GM12865 (cell line): ENCODE measurements at regions not wholly inside any gene's neighbourhood (a gene's known extent, or its start where the extent isn't known, plus 50 kb on each side); places are given as distances from the start of the nearest gene placed in this dataset.

Experiments
- DNase-seq: peaks from one replicate; pipeline ENCODE4 v3.0.0; 2010; ENCODE audit warnings: low read depth
- H3K4me3 ChIP-seq: 2 replicates; pipeline ENCODE4 v1.5.1; 2011; ENCODE audit warnings: mild to moderate bottlenecking, low read depth, low read length, control low read depth
- TF ChIP-seq, protein P1 (sequence below): IDR thresholded peaks from 2 replicates; pipeline ENCODE4 v1.5.1; 2011; ENCODE audit warnings: low read length, control low read depth, low read depth, inconsistent platforms; ENCODE audit not compliant: insufficient read depth; ENCODE audit errors: missing control alignments

DNA sequence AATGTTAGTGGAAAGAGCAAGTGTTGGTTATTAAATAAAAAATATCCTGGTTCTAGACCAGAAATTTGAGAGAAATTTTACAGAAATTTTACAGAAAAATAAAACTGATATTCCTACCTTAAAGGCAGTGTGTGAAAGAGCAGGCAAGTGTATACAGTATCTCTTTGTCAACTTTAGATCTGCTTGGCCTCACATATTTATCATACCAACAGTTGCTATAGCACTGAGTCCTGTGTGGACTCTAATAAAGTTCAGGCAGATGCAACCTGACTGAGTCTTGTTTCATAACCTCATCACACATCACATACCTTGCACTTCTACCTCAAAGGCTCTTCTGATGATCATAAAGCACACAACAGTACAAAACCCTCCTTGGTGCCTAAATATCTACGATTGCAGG is 552.4 kb upstream of the PCDH15 start:
- no peak for DNase-seq
- TF ChIP-seq, protein P1, sequence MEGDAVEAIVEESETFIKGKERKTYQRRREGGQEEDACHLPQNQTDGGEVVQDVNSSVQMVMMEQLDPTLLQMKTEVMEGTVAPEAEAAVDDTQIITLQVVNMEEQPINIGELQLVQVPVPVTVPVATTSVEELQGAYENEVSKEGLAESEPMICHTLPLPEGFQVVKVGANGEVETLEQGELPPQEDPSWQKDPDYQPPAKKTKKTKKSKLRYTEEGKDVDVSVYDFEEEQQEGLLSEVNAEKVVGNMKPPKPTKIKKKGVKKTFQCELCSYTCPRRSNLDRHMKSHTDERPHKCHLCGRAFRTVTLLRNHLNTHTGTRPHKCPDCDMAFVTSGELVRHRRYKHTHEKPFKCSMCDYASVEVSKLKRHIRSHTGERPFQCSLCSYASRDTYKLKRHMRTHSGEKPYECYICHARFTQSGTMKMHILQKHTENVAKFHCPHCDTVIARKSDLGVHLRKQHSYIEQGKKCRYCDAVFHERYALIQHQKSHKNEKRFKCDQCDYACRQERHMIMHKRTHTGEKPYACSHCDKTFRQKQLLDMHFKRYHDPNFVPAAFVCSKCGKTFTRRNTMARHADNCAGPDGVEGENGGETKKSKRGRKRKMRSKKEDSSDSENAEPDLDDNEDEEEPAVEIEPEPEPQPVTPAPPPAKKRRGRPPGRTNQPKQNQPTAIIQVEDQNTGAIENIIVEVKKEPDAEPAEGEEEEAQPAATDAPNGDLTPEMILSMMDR = no peak
- no peak overlapping the region for H3K4me3 ChIP-seq

GRCh38 chr10:55351431-55351830 is 550.4 kb upstream of the PCDH15 start:
- TF ChIP-seq, protein P1 = no peak
- DNase-seq = no peak
- H3K4me3 ChIP-seq = no peak overlapping the region

GRCh38 chr10:55348534-55348933 is 547.5 kb upstream of the PCDH15 start:
- TF ChIP-seq, protein P1 = no peak
- no peak for DNase-seq
- no peak overlapping the region for H3K4me3 ChIP-seq

- H3K4me3 ChIP-seq = no peak overlapping the region
- no peak for DNase-seq
- TF ChIP-seq, protein P1 = no peak
Measured at GRCh38 chr10:55330486-55330885, 529.5 kb upstream of the PCDH15 start.

GRCh38 chr10:55329796-55330195 is 528.8 kb upstream of the PCDH15 start:
- TF ChIP-seq, protein P1 = no peak
- H3K4me3 ChIP-seq = no peak overlapping the region
- no peak for DNase-seq

DNA sequence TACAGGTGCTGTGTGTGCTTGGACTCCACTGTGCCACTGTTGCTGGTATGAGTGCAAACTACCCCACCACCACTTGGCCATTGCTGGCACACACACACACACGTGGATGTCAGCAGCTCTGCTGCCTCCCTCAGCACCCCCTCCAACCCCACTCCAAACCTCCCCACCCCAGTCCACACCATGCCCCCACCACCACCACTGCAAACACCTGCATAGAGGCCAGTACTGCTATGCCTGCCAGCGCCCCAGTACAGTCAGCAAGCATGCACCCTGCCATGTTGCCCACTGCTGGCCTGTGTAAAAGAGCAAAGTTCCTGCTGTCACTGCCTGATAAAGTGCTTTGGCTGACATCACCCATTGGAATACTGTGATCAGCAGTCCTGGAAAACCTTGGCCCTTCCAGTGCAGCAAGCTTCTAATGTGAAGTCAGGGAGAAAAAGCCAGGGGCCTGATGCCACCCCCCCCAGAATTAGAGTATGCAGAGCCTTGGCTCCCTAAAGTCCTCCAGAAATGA is 519.2 kb upstream of the PCDH15 start:
- no peak overlapping the region for H3K4me3 ChIP-seq
- TF ChIP-seq, protein P1 = no peak
- no peak for DNase-seq

DNA sequence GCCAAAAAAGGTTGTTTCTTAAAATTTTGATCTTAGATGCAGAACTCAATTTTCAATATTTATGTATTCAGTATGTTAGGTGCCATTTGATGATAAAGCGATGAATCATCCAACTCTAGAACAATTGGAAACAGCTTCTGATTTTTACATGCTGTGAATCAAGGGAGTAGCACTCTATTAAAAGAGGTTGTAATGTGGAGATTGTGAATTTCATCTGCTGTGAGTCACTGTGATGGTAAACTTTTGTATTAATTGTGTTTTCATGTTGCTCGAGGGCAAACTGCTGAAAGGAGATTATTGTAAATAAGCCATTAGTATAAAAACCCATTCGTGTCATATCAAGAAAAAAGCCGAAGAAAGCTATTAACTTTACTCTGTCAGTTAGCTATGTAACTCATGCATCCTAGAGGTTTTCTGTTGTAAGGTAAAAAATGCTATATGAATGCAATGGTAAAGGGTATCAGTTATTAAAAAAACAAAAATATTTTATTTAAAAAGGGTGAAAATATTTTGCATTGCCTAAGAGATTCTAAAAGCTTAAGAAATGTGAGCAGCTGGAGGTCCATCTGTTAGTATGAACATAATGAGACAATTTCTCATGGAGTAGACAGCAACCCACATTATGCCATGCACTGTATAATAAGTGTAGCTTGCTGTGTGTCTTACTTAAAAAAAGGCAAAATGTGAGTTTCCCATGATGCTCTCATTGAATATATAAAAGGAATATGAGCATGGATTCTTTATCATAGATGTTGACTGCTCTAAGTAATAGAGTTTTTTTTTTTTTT is 511.0 kb upstream of the PCDH15 start:
- no peak overlapping the region for H3K4me3 ChIP-seq
- TF ChIP-seq, protein P1 = no peak
- DNase-seq = no peak
